22Rv1 (cell line): ENCODE measurements at regions not wholly inside any gene's neighbourhood (a gene's known extent, or its start where the extent isn't known, plus 50 kb on each side); places are given as distances from the start of the nearest gene placed in this dataset.
A peak's percentile ranks its signal among the peaks of the same experiment; 100 is the strongest.

Source experiments
- ZFX ChIP-seq: fragments of 450-650 bp; IDR thresholded peaks from 2 replicates; pipeline ENCODE4 v1.6.1; 2017; ENCODE audit warnings: antibody characterized with exemption, borderline replicate concordance
- TF ChIP-seq, protein P1 (sequence below): fragments of 450-650 bp; IDR thresholded peaks from 2 replicates; pipeline ENCODE4 v1.5.1; 2017; ENCODE audit warnings: mild to moderate bottlenecking

DNA sequence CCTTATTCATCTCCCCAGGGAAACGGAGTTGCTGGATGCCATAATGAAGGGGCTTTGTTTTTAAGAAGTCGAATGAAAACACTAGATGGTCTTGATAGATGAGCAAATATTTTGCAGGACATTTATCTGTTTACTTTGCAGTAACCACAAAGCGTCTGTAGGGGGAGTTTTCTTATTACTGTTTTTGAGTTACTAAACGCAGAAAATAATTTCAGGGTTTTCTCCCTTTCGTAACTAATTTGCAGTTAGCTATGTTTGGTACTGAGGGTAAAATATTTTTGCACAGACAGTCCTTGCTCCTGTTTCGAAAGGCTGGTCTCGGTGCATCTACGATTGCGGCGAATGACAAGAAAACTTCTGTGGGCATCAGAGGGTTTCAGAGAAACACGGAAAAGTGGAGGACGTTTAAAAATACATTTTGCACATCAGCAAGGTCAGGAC, 505.6 kb upstream of the MKI67 start:
- TF ChIP-seq ZFX: no peak
- TF ChIP-seq, protein P1, sequence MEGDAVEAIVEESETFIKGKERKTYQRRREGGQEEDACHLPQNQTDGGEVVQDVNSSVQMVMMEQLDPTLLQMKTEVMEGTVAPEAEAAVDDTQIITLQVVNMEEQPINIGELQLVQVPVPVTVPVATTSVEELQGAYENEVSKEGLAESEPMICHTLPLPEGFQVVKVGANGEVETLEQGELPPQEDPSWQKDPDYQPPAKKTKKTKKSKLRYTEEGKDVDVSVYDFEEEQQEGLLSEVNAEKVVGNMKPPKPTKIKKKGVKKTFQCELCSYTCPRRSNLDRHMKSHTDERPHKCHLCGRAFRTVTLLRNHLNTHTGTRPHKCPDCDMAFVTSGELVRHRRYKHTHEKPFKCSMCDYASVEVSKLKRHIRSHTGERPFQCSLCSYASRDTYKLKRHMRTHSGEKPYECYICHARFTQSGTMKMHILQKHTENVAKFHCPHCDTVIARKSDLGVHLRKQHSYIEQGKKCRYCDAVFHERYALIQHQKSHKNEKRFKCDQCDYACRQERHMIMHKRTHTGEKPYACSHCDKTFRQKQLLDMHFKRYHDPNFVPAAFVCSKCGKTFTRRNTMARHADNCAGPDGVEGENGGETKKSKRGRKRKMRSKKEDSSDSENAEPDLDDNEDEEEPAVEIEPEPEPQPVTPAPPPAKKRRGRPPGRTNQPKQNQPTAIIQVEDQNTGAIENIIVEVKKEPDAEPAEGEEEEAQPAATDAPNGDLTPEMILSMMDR: peak; percentile 70
